Stimulated activated CD4-positive, alpha-beta T cell treated with anti-CD3 and anti-CD28 coated beads, Interleukin-15, amount 100 ng/mL, for 48 hours (primary cell): ENCODE measurements at regions not wholly inside any gene's neighbourhood (a gene's known extent, or its start where the extent isn't known, plus 50 kb on each side); places are given as distances from the start of the nearest gene placed in this dataset.

Source experiments
- DNase-seq, 2 donors: peaks; one replicate each; pipeline ENCODE4 v3.0.0-alpha.2; 2020; ENCODE audit warnings: low read depth in 2 of 2

GRCh38 chr12:39047539-39048262 lies 142.3 kb upstream of the CPNE8 start:
- no peak for DNase-seq

- no peak for DNase-seq
Measured at GRCh38 chr12:39044754-39045153, 139.4 kb upstream of the CPNE8 start.

DNA sequence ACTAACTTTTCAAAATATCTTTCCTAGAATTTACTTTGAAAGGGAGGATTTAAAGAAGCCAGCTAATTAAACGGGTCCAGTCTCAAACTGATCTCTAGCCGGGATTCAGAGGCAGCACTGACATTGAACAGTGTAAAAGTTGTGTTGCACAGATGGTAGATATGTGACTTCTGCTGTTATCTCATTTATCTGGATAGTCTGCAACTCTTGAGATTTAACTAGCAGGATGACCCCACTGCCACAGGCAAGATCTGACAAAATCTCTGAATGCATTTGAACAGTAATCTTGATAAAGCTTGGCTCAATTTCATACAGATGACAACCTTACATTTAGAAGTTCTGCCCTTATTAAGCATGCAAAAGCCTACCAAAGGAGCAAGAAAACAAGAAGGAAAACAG lies 138.0 kb upstream of the CPNE8 start:
- DNase-seq: no peak

GRCh38 chr12:39040275-39040674 lies 134.9 kb upstream of the CPNE8 start:
- DNase-seq: no peak

- DNase-seq: no peak
Measured at GRCh38 chr12:39037115-39037514, 131.7 kb upstream of the CPNE8 start.

- no peak for DNase-seq
Measured at GRCh38 chr12:39036105-39036504, 130.7 kb upstream of the CPNE8 start.

GRCh38 chr12:39033782-39034181 lies 128.4 kb upstream of the CPNE8 start:
- no peak for DNase-seq

- DNase-seq: no peak
Measured at GRCh38 chr12:39032448-39032847, 127.1 kb upstream of the CPNE8 start.

- DNase-seq: no peak
Measured at GRCh38 chr12:39032034-39032433, 126.6 kb upstream of the CPNE8 start.

DNA sequence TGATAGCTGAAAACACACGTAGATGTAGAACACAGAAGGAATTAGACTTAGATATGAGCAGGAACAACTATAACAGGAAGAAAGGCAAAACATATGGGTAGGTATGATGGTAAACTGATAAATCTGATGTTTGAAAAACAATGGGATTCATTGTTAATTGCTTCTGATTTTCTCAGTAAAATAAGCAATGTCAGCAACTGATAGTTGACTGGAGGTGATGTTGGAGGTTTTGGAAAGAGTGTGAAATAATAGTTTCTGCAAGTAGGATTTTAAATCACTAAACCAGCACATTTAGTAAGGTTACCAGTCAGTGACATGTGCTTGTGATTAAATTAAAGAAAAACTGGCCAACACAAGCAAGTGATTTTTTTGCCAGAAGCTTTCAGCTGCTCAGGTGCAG lies 123.0 kb upstream of the CPNE8 start:
- no peak for DNase-seq

- DNase-seq: no peak
Measured at GRCh38 chr12:39012870-39013269, 107.5 kb upstream of the CPNE8 start.

DNA sequence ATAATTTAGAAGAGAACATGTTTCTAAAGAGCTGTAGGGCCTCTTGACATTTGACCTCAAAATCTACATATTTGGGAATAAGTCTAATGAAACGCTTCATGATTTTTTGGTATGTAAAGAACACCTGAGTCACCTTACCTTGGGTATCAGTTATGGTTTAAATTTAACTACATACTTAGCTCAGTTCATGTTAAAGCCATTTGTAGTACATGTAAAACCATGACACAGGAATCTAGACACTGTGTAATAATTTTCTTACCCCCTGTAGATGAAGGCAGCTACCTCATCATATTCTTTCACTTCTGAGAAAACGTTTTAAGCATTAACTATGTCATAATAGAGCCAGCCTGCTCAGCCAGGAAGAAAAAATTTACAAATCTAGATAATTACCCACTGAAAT lies 105.8 kb upstream of the CPNE8 start:
- no peak for DNase-seq

DNA sequence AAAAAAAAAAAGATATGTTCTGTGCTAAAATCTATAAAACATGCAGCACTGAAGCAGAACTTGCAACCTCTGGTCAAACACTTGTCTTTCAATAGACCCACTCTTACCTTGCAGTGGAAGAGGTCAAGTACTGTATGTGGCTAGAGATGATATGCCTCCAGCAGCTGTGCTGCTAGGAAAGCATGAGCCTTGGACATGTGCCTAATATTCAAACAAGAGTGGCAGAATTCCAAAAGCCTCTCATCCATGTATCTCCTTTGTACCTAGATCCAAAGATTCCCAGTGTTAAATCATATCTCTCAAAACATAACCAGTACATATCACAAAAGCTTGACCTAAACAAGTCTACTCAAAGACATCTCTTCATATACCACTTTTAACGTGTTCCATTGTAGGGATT lies 105.0 kb upstream of the CPNE8 start:
- DNase-seq: no peak

DNA sequence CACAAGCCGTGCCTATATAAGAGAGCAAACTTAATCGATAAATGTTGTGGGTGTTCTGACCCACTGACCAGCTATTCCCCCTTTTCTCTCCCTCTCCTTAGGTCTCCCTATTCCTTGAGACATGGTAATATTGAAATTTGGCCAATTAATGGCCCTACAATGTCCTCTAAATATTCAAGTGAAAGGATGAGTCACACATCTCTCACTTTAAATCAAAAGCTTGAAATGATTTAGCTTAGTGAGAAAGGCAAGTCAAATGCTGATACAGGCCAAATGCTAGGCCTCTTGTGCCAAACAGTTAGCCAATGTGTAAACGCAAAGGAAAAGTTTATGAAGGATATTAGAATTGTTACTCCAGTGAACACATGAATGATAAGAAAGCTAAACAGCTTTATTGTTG lies 102.2 kb upstream of the CPNE8 start:
- no peak for DNase-seq

DNA sequence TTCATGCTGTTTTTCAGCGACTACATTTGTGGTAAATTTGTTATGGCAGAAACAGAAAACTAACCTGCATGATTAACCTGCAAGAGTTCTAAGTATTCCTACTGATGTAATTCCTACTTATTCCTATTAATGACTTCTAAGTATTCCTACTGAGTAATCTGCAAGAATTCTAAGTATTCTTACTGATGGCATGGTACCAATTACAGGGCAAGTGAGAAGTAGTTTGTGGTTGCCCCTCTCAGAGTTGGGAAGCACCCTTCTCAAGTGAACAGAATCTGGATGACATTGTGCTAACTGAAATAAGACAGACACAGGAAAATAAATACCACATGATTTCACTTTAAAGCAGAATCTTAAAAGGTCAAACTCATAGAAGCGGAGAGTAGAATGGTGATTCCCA lies 100.9 kb upstream of the CPNE8 start:
- no peak for DNase-seq

DNA sequence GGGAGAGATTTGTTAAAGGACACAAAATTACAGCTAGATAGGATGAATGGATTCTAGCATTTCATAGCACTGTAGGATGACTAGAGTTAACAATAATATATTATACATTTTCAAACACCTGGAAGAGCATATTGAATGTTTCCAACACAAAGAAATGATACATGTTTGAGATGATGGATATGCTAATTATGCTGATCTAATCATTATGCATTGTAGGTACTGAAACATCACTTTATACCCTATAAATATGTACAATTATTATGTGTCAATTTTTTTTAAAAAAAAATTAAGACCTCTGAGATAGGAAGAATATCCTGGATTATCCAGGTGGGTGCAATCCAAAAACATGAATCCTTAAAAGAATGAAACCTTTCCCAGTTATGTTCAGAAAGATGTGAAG lies 100.3 kb upstream of the CPNE8 start:
- DNase-seq: no peak

GRCh38 chr12:39003541-39004155 lies 98.3 kb upstream of the CPNE8 start:
- DNase-seq: no peak

GRCh38 chr12:39000370-39000769 lies 95.0 kb upstream of the CPNE8 start:
- DNase-seq: no peak

DNA sequence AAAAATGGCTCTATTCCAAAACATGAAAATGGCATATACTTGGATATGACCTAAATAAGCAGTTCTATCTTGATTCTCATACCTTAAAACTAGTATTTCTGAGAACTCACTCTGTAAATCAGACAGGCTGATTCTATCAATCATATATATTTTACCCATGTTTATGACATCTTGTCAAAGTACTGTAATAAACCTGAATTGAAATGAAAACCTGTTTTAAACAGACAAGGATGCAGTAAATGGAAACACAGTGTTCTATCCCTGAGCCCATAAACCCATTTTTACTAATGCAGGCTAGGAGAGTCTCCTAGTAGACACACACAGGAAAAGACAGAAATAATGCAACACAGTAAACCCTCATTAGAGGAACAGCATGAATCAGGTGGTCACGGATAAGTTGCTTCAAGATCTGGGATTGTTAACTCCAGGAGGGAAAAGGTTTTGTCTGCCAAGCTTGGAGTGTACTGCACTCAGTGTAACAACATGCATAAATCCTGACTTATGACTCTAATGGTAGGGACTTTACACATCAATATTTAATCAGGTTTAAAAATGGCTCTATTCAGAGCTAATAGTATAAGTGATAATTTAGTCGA lies 93.6 kb upstream of the CPNE8 start:
- DNase-seq: no peak

GRCh38 chr12:38995249-38995648 lies 89.9 kb upstream of the CPNE8 start:
- DNase-seq: no peak

DNA sequence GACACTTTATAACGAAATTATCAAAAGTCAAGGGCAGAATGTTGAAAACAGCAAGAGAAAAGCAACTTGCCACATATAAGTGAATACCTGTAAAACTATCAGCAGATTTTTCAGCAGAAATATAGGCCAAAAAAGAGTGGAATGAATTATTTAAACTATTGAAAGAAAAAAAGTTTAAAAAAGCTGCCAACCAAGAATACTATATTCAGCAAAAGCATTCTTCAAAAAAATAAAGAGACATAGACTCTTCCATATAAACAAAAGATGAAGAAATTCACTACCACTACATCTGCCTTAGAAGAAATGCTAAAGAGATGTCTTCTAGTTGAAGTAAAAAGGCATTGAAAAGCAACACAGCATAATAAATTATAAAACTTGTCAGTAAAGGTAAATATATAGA lies 80.6 kb upstream of the CPNE8 start:
- DNase-seq: no peak

DNA sequence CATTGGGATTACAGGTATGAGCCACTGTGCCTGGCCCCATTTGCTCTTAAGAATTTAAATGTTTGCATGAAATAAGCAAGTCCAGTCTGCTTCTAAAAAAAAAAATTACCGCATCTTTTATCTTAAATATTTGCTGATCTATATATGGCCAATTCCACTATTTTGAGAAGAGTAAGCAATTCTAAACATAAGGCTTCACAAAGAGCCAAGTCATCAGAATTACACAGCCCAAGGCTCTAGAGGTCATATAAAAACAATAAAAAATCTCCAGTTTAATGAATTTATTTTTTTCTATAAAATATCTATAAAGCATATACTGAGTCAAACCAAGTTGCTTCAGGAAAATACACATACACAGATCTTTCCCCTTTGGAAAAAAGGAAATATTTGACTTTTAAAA lies 79.0 kb upstream of the CPNE8 start:
- DNase-seq: no peak

DNA sequence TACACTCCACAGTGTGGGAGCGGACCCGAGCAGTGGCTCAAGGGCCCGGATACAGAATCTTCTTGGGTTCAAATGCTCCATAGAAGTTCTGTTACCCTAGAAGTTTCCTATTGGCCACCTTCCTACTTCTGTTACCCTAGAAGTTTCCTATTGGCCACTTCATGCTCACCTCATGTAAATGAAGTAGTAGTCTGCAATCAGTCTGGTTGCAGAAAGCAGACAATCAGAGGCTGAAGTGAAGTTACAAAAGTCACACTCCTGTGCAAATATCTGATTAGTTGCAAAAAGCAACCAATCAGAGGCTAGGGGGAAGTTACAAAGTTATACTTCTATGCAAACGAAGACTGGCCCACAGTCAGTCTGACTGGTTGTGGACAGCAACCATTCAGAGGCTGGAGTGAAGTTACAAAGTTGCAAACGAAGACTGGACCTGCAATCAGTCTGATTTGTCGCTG lies 77.8 kb upstream of the CPNE8 start:
- DNase-seq: no peak
